ENCODE measurements at regions not wholly inside any gene's neighbourhood (a gene's known extent, or its start where the extent isn't known, plus 50 kb on each side); places are given as distances from the start of the nearest gene placed in this dataset.

DNA sequence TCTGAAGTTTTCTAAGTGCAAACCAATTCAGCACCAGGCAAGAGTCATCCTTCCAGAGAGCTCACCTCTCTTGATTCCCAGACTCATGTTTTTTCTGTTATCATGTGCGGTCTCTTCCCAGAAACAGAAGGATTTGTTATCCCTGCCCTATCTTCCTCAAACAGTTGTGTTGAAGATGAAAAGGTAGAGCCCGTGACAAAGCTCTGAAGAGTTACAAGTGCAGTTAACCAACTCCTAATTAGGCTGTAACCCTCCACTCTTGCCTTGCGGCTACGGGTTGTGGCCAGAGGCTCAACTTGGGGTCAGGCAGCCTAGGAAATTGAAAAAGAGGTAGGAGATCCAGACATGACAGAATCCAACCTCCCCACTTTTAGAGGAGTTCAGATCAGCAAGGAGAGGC lies 76.2 kb upstream of the CADM1 start:
- TF ChIP-seq, protein P1, sequence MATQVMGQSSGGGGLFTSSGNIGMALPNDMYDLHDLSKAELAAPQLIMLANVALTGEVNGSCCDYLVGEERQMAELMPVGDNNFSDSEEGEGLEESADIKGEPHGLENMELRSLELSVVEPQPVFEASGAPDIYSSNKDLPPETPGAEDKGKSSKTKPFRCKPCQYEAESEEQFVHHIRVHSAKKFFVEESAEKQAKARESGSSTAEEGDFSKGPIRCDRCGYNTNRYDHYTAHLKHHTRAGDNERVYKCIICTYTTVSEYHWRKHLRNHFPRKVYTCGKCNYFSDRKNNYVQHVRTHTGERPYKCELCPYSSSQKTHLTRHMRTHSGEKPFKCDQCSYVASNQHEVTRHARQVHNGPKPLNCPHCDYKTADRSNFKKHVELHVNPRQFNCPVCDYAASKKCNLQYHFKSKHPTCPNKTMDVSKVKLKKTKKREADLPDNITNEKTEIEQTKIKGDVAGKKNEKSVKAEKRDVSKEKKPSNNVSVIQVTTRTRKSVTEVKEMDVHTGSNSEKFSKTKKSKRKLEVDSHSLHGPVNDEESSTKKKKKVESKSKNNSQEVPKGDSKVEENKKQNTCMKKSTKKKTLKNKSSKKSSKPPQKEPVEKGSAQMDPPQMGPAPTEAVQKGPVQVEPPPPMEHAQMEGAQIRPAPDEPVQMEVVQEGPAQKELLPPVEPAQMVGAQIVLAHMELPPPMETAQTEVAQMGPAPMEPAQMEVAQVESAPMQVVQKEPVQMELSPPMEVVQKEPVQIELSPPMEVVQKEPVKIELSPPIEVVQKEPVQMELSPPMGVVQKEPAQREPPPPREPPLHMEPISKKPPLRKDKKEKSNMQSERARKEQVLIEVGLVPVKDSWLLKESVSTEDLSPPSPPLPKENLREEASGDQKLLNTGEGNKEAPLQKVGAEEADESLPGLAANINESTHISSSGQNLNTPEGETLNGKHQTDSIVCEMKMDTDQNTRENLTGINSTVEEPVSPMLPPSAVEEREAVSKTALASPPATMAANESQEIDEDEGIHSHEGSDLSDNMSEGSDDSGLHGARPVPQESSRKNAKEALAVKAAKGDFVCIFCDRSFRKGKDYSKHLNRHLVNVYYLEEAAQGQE (IDR thresholded peaks at IDR 0.05; ENCODE audit: borderline replicate concordance) = no peak
- TF ChIP-seq MXI1 (conservative IDR thresholded peaks at IDR 0.05; ENCODE audit: poor library complexity, severe bottlenecking) (no peak), POLR2AphosphoS5 (IDR thresholded peaks at IDR 0.05) (no peak), CTCF (IDR thresholded peaks at IDR 0.05; ENCODE audit: poor library complexity, severe bottlenecking) (no peak), EZH2 (IDR thresholded peaks at IDR 0.05; ENCODE audit: borderline replicate concordance, insufficient read depth, low read length, poor library complexity, severe bottlenecking) (no peak), EP300 (conservative IDR thresholded peaks at IDR 0.05; ENCODE audit: poor library complexity, severe bottlenecking) (no peak), TAF1 (IDR thresholded peaks at IDR 0.05; ENCODE audit: low read depth) (no peak)

Measured in neural cell (in vitro differentiated cells).